ENCODE measurements at regions not wholly inside any gene's neighbourhood (a gene's known extent, or its start where the extent isn't known, plus 50 kb on each side); places are given as distances from the start of the nearest gene placed in this dataset.

GRCh38 chr21:17422931-17423330 is 89.9 kb upstream of the CXADR start:
- Histone ChIP-seq H3K27ac (no peak overlapping the region), H3K9me3 (no peaks in the 10 kb centered on the region), H3K4me1 (no peaks in the 10 kb centered on the region), H3K27me3 (no peaks in the 10 kb centered on the region), H3K4me3 (no peak overlapping the region), H3K36me3 (no peaks in the 10 kb centered on the region)
- ATAC-seq (no peak), DNase-seq (no peak)
- intact Hi-C loops (cut with DNase I) = no loop called here
- no peak for TF ChIP-seq POLR2A (IDR thresholded peaks at IDR 0.05)
- TF ChIP-seq CTCF (IDR thresholded peaks at IDR 0.05) = no peak
- WGBS, 4 donors = 32 to 73% (median 43%) methylated on average over 2 of the region's 2 CpGs

GRCh38 chr21:17427157-17427556 is 85.7 kb upstream of the CXADR start:
- intact Hi-C loops (cut with DNase I) = no loop called here
- 75 to 87% (median 78%) methylated on average over 7 of the region's 7 CpGs for WGBS, 4 donors
- H3K4me1 ChIP-seq = no peaks in the 10 kb centered on the region
- no peak overlapping the region for H3K27ac ChIP-seq
- no peaks in the 10 kb centered on the region for H3K27me3 ChIP-seq
- TF ChIP-seq POLR2A (IDR thresholded peaks at IDR 0.05) (no peak), CTCF (IDR thresholded peaks at IDR 0.05) (no peak)
- ATAC-seq (no peak), DNase-seq (no peak)
- H3K9me3 ChIP-seq = no peaks in the 10 kb centered on the region
- H3K36me3 ChIP-seq = no peaks in the 10 kb centered on the region
- no peak overlapping the region for H3K4me3 ChIP-seq

- DNase-seq = no peak
- no peak overlapping the region for H3K4me3 ChIP-seq
- H3K27me3 ChIP-seq = no peaks in the 10 kb centered on the region
- no peak overlapping the region for H3K27ac ChIP-seq
- no peaks in the 10 kb centered on the region for H3K4me1 ChIP-seq
- no peaks in the 10 kb centered on the region for H3K36me3 ChIP-seq
- ATAC-seq = no peak
- no peaks in the 10 kb centered on the region for H3K9me3 ChIP-seq
- intact Hi-C loops (cut with DNase I) = no loop called here
- 84 to 86% (median 85%) methylated on average over 10 of the region's 10 CpGs for WGBS, 4 donors
- TF ChIP-seq CTCF (IDR thresholded peaks at IDR 0.05) = no peak
- no peak for TF ChIP-seq POLR2A (IDR thresholded peaks at IDR 0.05)
These were observed 84.9 kb upstream of the CXADR start for GRCh38 chr21:17427831-17428483.

GRCh38 chr21:17428484-17428869 is 84.4 kb upstream of the CXADR start:
- WGBS, 4 donors = 89 to 95% (median 92%) methylated on average over 5 of the region's 5 CpGs
- TF ChIP-seq POLR2A (IDR thresholded peaks at IDR 0.05) = no peak
- no peak for TF ChIP-seq CTCF (IDR thresholded peaks at IDR 0.05)
- DNase-seq = no peak

More at GRCh38 chr21:17428484-17428869, 84.4 kb upstream of the CXADR start:
- ATAC-seq = no peak
- intact Hi-C loops (cut with DNase I) = no loop called here
- no peak overlapping the region for H3K4me3 ChIP-seq
- H3K9me3 ChIP-seq = no peaks in the 10 kb centered on the region
- H3K27me3 ChIP-seq = no peaks in the 10 kb centered on the region
- no peaks in the 10 kb centered on the region for H3K36me3 ChIP-seq
- no peaks in the 10 kb centered on the region for H3K4me1 ChIP-seq
- H3K27ac ChIP-seq = no peak overlapping the region

All from heart left ventricle (tissue), 16 donors.